ENCODE measurements at regions not wholly inside any gene's neighbourhood (a gene's known extent, or its start where the extent isn't known, plus 50 kb on each side); places are given as distances from the start of the nearest gene placed in this dataset.

DNA sequence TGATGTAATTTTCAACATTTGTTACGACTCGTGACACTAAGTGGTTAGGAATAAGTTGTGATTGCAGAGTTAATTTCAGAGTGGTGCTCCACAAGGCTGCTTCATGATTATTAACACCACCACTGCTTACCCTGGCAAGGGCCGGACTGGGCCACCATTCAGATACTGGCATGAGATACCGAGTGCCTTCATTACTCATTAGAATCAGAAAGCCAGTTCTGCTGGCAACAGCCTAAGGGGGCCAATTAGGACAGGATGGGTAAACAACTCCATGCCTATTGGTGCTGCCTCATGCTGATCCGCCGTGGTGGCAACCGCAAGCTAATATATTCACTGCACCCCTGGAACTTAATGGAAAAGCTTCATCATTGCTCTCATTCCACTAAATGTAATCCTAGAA lies 575.1 kb downstream of the EFNB2 start:
- TF ChIP-seq GATA2 (IDR thresholded peaks at IDR 0.05; ENCODE audit: low read depth, low read length) (no peak), GATA3 (IDR thresholded peaks at IDR 0.05; ENCODE audit: low read depth, low read length) (no peak)

All from SH-SY5Y (cell line).